ENCODE measurements at regions not wholly inside any gene's neighbourhood (a gene's known extent, or its start where the extent isn't known, plus 50 kb on each side); places are given as distances from the start of the nearest gene placed in this dataset.

DNA sequence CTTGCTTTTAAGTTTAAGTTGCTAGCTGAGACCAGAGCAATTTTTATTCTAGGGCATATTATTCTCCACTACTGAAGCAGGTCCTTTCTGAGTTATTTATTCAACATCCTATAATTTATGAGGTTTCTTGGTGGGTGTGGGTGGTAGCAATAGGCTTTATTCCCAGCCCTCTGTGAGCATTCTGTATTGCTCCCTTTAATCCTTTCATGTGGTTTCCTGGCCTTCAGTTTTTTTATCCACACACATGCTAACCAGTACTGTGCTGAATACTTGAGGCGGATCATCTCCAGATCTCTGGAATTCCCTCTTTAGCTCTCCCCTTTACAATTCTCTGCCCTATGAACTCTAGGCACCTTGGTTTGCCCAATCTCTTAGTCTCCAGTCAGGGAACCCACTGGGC, 91.8 kb upstream of the GLRA1 start:
- no peak for TF ChIP-seq EP300 (IDR thresholded peaks at IDR 0.05; ENCODE audit: borderline replicate concordance)
- no peak for TF ChIP-seq RAD21 (IDR thresholded peaks at IDR 0.05; ENCODE audit: low read depth)
- TF ChIP-seq FOXM1 (IDR thresholded peaks at IDR 0.05; ENCODE audit: borderline replicate concordance, low read depth): no peak
- TF ChIP-seq ZBTB7A (IDR thresholded peaks at IDR 0.05; ENCODE audit: low read depth): no peak
- no peak for TF ChIP-seq TAF1 (IDR thresholded peaks at IDR 0.05; ENCODE audit: low read depth)
- TF ChIP-seq NFIC (IDR thresholded peaks at IDR 0.05): no peak
- no peak for TF ChIP-seq TEAD4 (IDR thresholded peaks at IDR 0.05)
- no peak for TF ChIP-seq CEBPB (IDR thresholded peaks at IDR 0.05)
- no peak for TF ChIP-seq USF1 (IDR thresholded peaks at IDR 0.05)
- TF ChIP-seq, protein P1, sequence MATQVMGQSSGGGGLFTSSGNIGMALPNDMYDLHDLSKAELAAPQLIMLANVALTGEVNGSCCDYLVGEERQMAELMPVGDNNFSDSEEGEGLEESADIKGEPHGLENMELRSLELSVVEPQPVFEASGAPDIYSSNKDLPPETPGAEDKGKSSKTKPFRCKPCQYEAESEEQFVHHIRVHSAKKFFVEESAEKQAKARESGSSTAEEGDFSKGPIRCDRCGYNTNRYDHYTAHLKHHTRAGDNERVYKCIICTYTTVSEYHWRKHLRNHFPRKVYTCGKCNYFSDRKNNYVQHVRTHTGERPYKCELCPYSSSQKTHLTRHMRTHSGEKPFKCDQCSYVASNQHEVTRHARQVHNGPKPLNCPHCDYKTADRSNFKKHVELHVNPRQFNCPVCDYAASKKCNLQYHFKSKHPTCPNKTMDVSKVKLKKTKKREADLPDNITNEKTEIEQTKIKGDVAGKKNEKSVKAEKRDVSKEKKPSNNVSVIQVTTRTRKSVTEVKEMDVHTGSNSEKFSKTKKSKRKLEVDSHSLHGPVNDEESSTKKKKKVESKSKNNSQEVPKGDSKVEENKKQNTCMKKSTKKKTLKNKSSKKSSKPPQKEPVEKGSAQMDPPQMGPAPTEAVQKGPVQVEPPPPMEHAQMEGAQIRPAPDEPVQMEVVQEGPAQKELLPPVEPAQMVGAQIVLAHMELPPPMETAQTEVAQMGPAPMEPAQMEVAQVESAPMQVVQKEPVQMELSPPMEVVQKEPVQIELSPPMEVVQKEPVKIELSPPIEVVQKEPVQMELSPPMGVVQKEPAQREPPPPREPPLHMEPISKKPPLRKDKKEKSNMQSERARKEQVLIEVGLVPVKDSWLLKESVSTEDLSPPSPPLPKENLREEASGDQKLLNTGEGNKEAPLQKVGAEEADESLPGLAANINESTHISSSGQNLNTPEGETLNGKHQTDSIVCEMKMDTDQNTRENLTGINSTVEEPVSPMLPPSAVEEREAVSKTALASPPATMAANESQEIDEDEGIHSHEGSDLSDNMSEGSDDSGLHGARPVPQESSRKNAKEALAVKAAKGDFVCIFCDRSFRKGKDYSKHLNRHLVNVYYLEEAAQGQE (IDR thresholded peaks at IDR 0.05; ENCODE audit: low read depth): no peak
- no peak for TF ChIP-seq TCF12 (IDR thresholded peaks at IDR 0.05; ENCODE audit: low read depth)
- no peak for TF ChIP-seq EGR1 (IDR thresholded peaks at IDR 0.05)
- no peak for TF ChIP-seq YY1 (IDR thresholded peaks at IDR 0.05; ENCODE audit: low read depth)
- TF ChIP-seq CREB1 (IDR thresholded peaks at IDR 0.05; ENCODE audit: low read depth): no peak
- TF ChIP-seq, protein P2, sequence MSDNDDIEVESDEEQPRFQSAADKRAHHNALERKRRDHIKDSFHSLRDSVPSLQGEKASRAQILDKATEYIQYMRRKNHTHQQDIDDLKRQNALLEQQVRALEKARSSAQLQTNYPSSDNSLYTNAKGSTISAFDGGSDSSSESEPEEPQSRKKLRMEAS (IDR thresholded peaks at IDR 0.05): no peak

DNA sequence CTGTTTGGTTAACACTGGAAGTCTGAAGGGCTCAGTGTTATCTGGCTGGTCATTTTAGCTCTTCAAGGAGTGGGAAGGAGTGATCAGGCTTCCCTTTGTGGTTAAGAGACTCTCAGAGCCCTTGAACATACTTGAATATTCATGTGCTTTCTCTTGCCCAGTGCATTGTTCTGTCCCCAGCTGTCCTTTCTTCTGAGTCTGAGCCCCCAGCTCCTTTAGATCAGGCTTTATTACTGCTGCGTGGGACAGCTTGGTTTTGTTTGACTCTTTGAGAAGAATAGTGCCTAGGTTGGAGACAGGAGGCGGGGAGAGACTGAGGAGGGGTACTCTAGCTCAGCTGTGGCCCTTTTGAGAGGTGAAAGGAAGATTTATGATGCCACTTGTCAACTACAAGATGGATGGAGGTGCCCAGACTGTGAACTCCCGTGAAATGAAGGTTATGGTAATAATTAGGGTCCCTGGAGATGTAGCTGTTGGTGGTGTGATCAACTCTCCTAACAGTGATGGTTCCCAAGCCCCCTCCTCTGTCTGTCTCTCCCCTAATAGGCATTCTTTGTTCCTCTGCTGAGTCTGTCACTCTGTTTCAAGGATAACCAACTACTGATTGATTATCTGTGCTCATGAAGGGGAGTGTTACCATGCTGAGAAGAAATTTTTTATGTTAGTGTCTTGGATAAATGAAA, 83.1 kb upstream of the GLRA1 start:
- no peak for TF ChIP-seq ZBTB7A (IDR thresholded peaks at IDR 0.05; ENCODE audit: low read depth)

GRCh38 chr5:152004095-152004494, 79.4 kb upstream of the GLRA1 start:
- no peak for TF ChIP-seq CREB1 (IDR thresholded peaks at IDR 0.05; ENCODE audit: low read depth)
- no peak for TF ChIP-seq EGR1 (IDR thresholded peaks at IDR 0.05)
- TF ChIP-seq YY1 (IDR thresholded peaks at IDR 0.05; ENCODE audit: low read depth): no peak
- TF ChIP-seq TAF1 (IDR thresholded peaks at IDR 0.05; ENCODE audit: low read depth): no peak
- TF ChIP-seq ZBTB7A (IDR thresholded peaks at IDR 0.05; ENCODE audit: low read depth): no peak
- no peak for TF ChIP-seq TCF12 (IDR thresholded peaks at IDR 0.05; ENCODE audit: low read depth)
- TF ChIP-seq, protein P1 (IDR thresholded peaks at IDR 0.05; ENCODE audit: low read depth): no peak
- TF ChIP-seq USF1 (IDR thresholded peaks at IDR 0.05): no peak
- TF ChIP-seq, protein P2 (IDR thresholded peaks at IDR 0.05): no peak

All from Ishikawa (cell line).